NCI-H82 treated with DMSO at 0.1 percent for 48 hours (cell line): ENCODE measurements at regions not wholly inside any gene's neighbourhood (a gene's known extent, or its start where the extent isn't known, plus 50 kb on each side); places are given as distances from the start of the nearest gene placed in this dataset.
"Not testable (repeated sequence)": the region's sequence is repeated elsewhere in the genome, so short reads cannot be mapped to it uniquely, and the experiment has no call there.

Experiments used
- DNase-seq: peaks from one replicate; lab custom pipeline; 2025; ENCODE audit not compliant: unreplicated experiment; lab: John Stamatoyannopoulos, UW

GRCh38 chr13:21875116-21875515 is 204.2 kb downstream of the FGF9 start:
- DNase-seq = no peak

- no peak for DNase-seq
Measured at GRCh38 chr13:21879263-21879914, 208.5 kb downstream of the FGF9 start.

GRCh38 chr13:21882766-21883165 is 211.9 kb downstream of the FGF9 start:
- no peak for DNase-seq

GRCh38 chr13:21883713-21884112 is 212.8 kb downstream of the FGF9 start:
- no peak for DNase-seq

GRCh38 chr13:21884299-21884909 is 213.5 kb downstream of the FGF9 start:
- DNase-seq = no peak

GRCh38 chr13:21884965-21885567 is 214.2 kb downstream of the FGF9 start:
- DNase-seq = no peak

- no peak for DNase-seq
Measured at GRCh38 chr13:21885714-21886224, 214.9 kb downstream of the FGF9 start.

- no peak for DNase-seq
Measured at GRCh38 chr13:21889651-21890050, 218.8 kb downstream of the FGF9 start.

- DNase-seq = not testable (repeated sequence)
Measured at GRCh38 chr13:21890220-21890619, 219.3 kb downstream of the FGF9 start.

GRCh38 chr13:21894091-21894490 is 223.2 kb downstream of the FGF9 start:
- DNase-seq = no peak

- DNase-seq = no peak
Measured at GRCh38 chr13:21894703-21895699, 224.1 kb downstream of the FGF9 start.

- no peak for DNase-seq
Measured at GRCh38 chr13:21895779-21896178, 224.9 kb downstream of the FGF9 start.

GRCh38 chr13:21897161-21897560 is 226.3 kb downstream of the FGF9 start:
- DNase-seq = no peak

GRCh38 chr13:21898459-21898858 is 227.6 kb downstream of the FGF9 start:
- no peak for DNase-seq

GRCh38 chr13:21898945-21899344 is 228.1 kb downstream of the FGF9 start:
- DNase-seq = no peak

- DNase-seq = no peak
Measured at GRCh38 chr13:21901336-21901735, 230.5 kb downstream of the FGF9 start.

- no peak for DNase-seq
Measured at GRCh38 chr13:21901811-21902708, 231.2 kb downstream of the FGF9 start.

GRCh38 chr13:21902709-21903098 is 231.8 kb downstream of the FGF9 start:
- no peak for DNase-seq

- no peak for DNase-seq
Measured at GRCh38 chr13:21905486-21905885, 234.6 kb downstream of the FGF9 start.

GRCh38 chr13:21909331-21909730 is 238.5 kb downstream of the FGF9 start:
- no peak for DNase-seq
